SKM-1 treated with dmso at 0.1 percent for 144 hours (cell line): ENCODE measurements at regions not wholly inside any gene's neighbourhood (a gene's known extent, or its start where the extent isn't known, plus 50 kb on each side); places are given as distances from the start of the nearest gene placed in this dataset.
"Not testable (repeated sequence)": the region's sequence is repeated elsewhere in the genome, so short reads cannot be mapped to it uniquely, and the experiment has no call there.

Experiments used
- DNase-seq: peaks from one replicate; lab custom pipeline; 2025; ENCODE audit not compliant: unreplicated experiment; lab: John Stamatoyannopoulos, UW

- DNase-seq, result no peak
Measured at GRCh38 chr5:60445921-60446320, 254.0 kb downstream of the DEPDC1B start.

- DNase-seq, result no peak
Measured at GRCh38 chr5:60445427-60445826, 254.5 kb downstream of the DEPDC1B start.

GRCh38 chr5:60444661-60445360 lies 255.2 kb downstream of the DEPDC1B start:
- no peak for DNase-seq

GRCh38 chr5:60439552-60439951 lies 260.4 kb downstream of the DEPDC1B start:
- no peak for DNase-seq

- DNase-seq, result no peak
Measured at GRCh38 chr5:60437308-60437707, 262.7 kb downstream of the DEPDC1B start.

- DNase-seq, result no peak
Measured at GRCh38 chr5:60436518-60436917, 263.4 kb downstream of the DEPDC1B start.

- DNase-seq, result no peak
Measured at GRCh38 chr5:60435808-60436207, 264.2 kb downstream of the DEPDC1B start.

- DNase-seq, result not testable (repeated sequence)
Measured at GRCh38 chr5:60426189-60426588, 273.8 kb downstream of the DEPDC1B start.

GRCh38 chr5:60420773-60421172 lies 279.2 kb downstream of the DEPDC1B start:
- DNase-seq, result not testable (repeated sequence)

GRCh38 chr5:60417500-60418181 lies 282.3 kb downstream of the DEPDC1B start:
- no peak for DNase-seq

GRCh38 chr5:60415443-60415842 lies 284.5 kb downstream of the DEPDC1B start:
- no peak for DNase-seq

GRCh38 chr5:60410427-60410826 lies 289.5 kb downstream of the DEPDC1B start:
- DNase-seq, result no peak

GRCh38 chr5:60404171-60404570 lies 295.8 kb downstream of the DEPDC1B start:
- no peak for DNase-seq

GRCh38 chr5:60403343-60404006 lies 296.5 kb downstream of the DEPDC1B start:
- no peak for DNase-seq

GRCh38 chr5:60402161-60402785 lies 297.7 kb downstream of the DEPDC1B start:
- DNase-seq, result no peak

- no peak for DNase-seq
Measured at GRCh38 chr5:60401526-60401925, 298.4 kb downstream of the DEPDC1B start.

GRCh38 chr5:60399507-60399906 lies 300.5 kb downstream of the DEPDC1B start:
- DNase-seq, result no peak

- DNase-seq, result no peak
Measured at GRCh38 chr5:60395712-60396329, 304.1 kb downstream of the DEPDC1B start.

- DNase-seq, result no peak
Measured at GRCh38 chr5:60387051-60387440, 312.9 kb downstream of the DEPDC1B start.

GRCh38 chr5:60386436-60387050 lies 313.4 kb downstream of the DEPDC1B start:
- DNase-seq, result no peak

- DNase-seq, result peak; percentile 61
Measured at GRCh38 chr5:60382716-60383115, 317.2 kb downstream of the DEPDC1B start.
